GM21576 (cell line): ENCODE measurements at regions not wholly inside any gene's neighbourhood (a gene's known extent, or its start where the extent isn't known, plus 50 kb on each side); places are given as distances from the start of the nearest gene placed in this dataset.

Experiments
- ATAC-seq: cut with Tn5 transposase; IDR thresholded peaks from one replicate; pipeline ENCODE4 v1.9.1; 2021; ENCODE audit warnings: mild to moderate bottlenecking, moderate library complexity; ENCODE audit not compliant: unreplicated experiment

GRCh38 chr5:171647043-171647903, 138.3 kb upstream of the SMIM23 start:
- ATAC-seq = no peak

DNA sequence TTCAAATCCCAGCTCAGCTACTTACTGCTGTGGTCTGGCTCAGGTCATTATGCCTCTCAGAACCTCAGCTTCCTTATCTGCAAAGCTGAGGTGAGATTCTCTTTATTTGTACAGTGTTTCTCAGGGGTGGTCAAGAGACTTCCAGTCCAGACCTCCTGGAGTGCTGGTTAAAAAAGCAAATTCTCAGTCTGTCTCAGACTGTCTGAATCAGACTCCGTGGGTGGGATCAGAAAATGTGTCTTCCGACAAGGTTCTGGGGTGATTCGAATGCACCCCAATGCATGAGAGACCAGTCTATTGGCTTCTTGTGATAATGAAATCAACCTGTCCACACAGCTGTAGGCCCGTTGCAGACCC, 137.7 kb upstream of the SMIM23 start:
- no peak for ATAC-seq

GRCh38 chr5:171648279-171649074, 137.1 kb upstream of the SMIM23 start:
- no peak for ATAC-seq

DNA sequence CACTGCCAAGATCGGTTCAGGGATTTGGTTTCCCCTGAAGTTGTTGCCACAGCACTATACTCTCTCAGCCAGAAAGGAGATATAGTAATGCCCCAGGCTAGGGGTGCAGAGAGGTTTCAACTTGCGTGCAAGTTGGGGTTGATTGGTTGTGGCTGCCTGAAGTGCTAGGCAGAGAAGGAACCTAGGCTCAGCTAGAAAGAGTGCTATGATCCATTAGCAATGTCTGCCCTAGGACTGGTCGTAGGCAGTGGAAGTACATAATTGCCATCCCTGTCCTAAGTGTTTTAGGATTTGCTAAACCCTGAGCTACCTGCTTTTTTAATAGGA, 136.6 kb upstream of the SMIM23 start:
- no peak for ATAC-seq

DNA sequence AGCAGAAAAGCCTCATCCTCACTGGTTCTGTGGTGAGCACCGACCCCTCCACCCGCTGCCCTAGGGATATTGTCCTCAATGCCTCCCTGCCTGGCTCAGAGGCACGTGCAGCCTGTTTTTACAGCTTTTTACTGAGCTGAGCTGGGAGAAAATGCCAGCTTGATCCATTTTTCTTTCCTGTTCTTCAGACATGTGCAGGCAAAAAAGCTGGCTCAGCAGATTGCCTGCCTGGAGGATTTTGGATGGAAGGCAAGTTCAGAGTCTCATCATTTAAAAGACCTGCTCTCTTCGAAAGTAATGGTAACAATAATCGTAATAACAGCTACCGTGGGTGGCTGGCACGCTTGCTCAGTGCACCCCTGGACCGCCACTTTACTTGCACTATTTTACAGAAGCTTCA, 135.0 kb upstream of the SMIM23 start:
- no peak for ATAC-seq

- no peak for ATAC-seq
These were observed 134.5 kb upstream of the SMIM23 start for GRCh38 chr5:171651102-171651501.

DNA sequence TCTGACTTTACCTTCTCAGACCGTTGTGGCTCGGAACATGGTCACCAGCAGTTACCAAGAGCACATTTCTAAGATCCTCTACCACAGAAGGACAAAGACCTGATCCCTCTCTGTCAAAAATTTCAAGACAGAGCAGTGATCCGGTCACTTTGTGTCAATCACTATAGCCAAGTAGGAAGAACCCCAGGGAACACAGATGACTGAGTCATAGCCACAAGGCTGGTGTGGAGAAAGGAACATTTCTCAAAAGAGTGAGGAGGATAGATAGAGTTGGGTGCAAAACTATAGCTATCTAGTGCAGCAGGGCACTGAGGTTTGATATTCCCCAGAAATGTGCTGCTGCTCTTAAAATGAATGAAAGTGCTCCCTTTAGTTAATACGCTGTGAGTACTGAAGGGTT, 130.7 kb upstream of the SMIM23 start:
- ATAC-seq = no peak

- ATAC-seq = no peak
These were observed 128.1 kb upstream of the SMIM23 start for GRCh38 chr5:171657473-171657872.

GRCh38 chr5:171659896-171660295, 125.7 kb upstream of the SMIM23 start:
- ATAC-seq = no peak

GRCh38 chr5:171660434-171660833, 125.2 kb upstream of the SMIM23 start:
- ATAC-seq = no peak

DNA sequence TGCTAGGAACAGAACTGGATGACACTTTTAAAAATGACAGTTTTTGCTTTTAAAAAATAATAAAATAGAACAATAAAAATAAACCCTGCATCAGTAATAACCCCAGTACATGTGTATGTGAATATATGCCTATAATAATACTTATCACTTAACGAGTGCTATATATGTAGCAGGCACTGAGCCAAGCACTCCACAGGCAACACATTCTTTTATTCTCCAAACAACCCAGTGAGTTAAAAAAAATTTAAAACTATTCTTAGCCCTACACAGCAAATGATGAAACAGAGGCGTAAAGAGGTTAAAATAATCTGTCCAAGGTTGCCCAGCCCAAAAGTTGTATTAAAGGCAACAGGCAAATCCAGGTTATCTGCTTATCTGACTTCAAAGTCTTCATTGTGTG, 124.5 kb upstream of the SMIM23 start:
- ATAC-seq = no peak

GRCh38 chr5:171663311-171664085, 122.1 kb upstream of the SMIM23 start:
- no peak for ATAC-seq

DNA sequence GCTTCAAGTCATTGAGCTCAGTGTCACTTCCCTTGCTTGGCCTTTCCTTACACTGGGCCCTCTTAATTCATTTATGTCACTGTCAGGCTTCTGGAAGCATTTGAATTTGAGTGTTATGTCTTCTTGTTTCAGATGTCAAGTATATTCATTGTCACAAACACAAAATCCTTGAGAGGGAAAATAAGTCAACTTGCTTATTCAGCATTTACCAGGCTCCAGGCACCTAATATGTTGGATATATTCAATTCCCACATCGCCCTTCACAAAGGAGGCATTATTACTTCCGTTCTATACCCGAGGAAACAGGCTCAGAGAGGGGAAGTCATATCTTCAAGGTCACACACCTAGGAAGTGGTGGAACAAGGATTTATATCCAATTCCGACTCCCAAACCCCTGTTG, 121.1 kb upstream of the SMIM23 start:
- ATAC-seq = no peak

DNA sequence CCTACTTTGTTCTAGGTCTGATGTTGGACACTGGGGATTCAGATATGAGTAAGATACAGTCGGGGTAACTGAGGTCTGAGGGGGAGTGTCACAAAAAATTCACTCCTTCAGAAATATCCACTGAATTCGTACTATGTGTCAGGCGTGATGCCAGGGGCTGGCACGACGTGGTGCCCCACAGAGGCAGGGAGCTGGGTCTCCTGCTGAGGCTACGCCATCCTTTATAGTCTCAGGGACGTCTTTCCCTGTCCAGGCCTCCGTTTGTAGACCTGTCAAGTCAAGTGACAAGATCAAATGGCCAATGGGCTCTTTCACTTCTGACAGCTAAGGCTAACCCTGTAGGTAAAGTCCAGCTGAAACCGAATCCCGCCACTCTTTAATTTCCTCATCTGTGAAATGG, 118.8 kb upstream of the SMIM23 start:
- no peak for ATAC-seq

GRCh38 chr5:171667341-171668096, 118.1 kb upstream of the SMIM23 start:
- ATAC-seq = no peak

DNA sequence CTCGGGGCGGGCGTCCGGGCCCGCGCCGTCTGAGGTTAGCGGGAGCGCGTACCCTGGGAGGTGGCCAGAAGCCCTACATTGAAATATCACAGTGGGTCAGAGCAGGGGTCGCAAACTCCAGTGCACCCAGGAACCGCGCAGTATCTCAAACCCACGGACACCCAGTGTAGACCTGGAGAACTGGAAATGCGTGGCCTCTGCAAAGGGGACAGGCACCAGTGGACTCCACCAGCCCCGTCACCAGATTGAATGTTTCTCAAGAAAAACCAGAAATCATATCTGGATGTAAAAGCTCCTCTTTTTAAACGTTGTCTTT, 117.6 kb upstream of the SMIM23 start:
- ATAC-seq = no peak

DNA sequence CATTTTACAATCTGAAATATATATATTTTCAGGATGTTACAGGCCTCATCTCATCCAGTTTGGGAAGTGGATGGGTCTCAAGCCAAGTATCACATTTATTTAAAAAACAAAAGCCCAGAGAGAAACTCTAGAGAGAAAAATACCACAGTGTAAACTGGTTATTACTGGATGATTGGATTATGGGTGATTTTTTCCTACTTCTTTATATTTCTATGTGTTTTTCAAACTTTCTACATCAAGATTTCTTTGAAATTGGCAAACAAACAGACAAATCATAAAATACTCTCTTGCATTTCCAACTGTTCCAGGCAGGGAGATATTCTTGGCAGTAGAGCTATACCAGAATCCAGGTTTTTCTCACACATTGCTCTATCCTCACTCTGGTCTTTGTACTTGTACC, 116.0 kb upstream of the SMIM23 start:
- ATAC-seq = no peak

DNA sequence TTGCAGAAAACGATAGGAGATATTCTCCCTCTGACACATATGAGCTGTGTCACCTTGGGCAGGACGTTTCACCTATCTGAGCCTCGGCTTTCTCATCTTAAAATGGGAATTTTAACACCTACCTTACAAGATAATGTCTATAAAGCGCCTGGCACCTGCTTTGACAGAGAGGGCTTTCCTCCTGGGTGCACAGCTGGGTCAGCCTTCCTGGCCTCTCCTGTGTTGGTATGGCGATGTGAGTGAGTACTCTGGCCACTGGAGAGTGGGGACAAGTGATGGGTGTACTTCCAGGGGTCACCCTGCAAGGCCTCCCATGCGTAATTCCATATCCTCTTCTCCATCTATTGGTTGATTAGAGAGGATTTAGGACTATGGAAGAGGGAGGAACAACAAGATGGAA, 113.1 kb upstream of the SMIM23 start:
- ATAC-seq = no peak

- no peak for ATAC-seq
These were observed 112.3 kb upstream of the SMIM23 start for GRCh38 chr5:171673328-171673727.

GRCh38 chr5:171673840-171674239, 111.8 kb upstream of the SMIM23 start:
- ATAC-seq = no peak

DNA sequence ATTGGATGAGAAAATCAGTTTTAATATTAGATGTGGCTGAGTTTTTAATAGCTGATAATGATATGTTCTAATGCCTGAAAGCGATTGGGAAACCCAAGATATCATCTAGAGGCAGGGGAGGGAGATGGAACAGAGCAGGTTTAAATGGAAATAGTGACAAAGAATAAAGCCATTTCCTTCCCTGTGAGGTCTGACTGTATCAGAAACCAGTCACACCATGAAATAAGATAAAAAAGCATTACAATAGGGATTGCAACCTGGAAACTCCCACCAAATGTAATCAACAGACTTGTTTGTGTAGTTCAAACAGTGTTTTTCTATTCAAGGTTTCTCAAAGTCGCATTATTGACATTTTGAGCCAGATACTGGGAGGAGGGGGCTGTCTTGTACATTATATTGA, 110.1 kb upstream of the SMIM23 start:
- ATAC-seq = no peak
